Stimulated activated CD8-positive, alpha-beta memory T cell treated with anti-CD3 and anti-CD28 coated beads, Interleukin-4, amount 100 ng/mL, for 48 hours (primary cell): ENCODE measurements at regions not wholly inside any gene's neighbourhood (a gene's known extent, or its start where the extent isn't known, plus 50 kb on each side); places are given as distances from the start of the nearest gene placed in this dataset.
"Not testable (repeated sequence)": the region's sequence is repeated elsewhere in the genome, so short reads cannot be mapped to it uniquely, and the experiment has no call there.

Experiments
- DNase-seq: peaks from one replicate; pipeline ENCODE4 v3.0.0-alpha.2; 2020

DNA sequence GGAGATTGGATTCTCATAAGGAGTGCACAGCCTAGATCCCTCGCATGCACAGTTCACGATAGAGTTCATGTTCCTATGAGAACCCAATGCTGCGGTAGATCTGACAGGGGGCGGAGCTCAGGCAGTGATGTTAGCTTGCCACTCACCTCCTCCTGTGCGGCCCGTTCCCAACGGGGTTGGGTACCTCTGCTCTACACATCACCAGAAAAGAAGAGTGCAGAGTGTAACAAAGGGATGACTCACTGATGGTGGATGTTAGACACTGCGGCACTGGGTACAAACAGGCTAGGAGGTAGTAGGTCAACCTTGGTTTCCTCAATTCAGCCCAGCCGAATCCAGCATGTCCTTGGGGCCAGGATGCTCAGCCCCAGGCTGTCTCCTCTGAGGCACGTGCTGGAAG lies 66.8 kb upstream of the CHST15 start:
- no peak for DNase-seq

DNA sequence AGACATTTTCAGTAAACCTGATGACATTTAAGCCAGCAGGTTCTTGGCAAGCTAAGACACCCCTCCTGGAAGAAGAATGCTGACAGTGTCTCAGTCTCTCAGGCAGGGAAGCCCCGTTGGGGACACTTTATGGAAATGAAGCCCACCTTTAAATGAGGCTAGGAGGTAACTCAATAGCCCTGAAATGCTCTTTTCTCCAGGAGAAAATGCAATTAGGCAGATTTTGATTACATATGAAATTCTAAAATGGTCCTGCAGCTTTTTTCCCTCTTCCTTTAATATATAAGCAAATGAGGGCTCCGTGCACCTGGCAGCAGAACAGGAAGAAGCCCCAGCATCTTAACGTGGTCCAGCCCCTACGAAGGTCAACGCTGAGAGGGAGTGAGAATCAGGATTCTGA lies 65.8 kb upstream of the CHST15 start:
- no peak for DNase-seq

DNA sequence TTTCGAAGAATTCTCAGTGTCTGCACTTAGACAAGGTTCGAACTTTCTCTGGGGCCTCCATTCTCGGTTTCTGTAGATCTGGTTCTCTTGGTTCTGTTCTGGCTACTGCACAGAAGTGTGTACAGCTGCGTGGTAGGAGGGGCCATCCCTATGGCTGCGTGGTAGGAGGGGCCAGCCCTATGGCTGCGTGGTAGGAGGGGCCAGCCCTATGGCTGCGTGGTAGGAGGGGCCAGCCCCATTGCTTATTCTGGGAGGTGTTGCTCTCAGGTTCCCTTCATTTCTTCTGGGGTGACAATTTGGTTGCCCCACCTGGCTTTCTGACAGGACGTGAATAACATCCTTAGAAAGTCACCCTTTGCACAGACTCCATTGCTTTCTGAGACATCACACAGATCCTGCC lies 65.2 kb upstream of the CHST15 start:
- DNase-seq = no peak

DNA sequence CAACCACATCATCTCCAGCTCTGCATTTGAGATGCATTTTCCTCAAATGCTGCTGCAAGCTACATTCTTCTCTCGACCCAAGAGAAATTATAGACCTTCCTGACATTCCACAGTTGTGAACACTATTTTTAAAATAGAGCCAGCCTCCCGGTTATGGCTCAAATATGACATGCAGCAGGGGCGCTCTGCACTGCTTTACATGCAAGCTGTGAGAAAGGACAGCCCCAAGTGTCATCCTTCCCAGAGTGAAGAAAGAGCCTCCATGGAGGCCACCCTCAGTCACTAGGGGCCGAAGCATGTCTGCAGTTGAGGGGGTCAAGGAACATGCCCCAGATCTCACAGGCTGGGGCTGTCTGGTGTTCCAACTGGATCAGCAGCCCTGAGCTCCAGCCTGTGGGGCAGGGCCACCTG lies 63.9 kb upstream of the CHST15 start:
- DNase-seq = no peak

GRCh38 chr10:124156524-124157260 lies 63.3 kb upstream of the CHST15 start:
- no peak for DNase-seq

- DNase-seq = no peak
Measured at GRCh38 chr10:124155781-124156435, 62.5 kb upstream of the CHST15 start.

DNA sequence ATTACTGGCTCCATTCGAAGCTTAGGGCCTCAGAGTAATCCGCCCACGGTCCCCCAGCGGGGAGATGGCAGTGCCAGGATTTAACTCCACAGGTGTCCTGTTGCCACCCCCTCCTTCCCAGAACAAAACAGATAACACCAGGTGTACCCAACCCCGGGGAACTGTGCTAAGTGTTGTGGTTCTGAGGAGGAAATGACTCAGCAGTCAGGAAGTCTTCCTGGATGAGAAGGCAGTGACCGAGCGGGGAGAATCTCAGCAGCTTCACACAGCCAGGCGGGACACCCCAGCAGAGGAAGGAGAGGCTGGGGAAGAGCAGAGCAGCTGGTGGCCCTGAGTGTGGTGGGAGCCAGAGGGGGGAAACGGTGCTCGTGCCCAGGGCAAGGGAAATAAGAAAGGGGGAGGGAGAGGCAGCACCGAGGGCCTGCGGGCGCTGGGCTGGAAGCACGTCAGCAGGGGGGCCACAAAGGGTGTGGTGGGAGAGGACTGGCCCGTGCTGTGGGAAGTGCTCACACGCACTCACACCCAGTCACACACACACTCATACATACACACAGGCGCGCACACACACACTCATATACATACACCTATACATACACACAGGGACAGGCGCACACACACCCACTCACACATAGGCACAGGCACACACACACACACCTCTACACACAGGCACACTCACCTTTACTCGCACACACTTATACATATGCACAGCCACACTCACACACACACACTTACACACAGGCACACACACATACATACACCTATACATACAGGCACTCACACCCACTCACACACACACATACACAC lies 59.8 kb upstream of the CHST15 start:
- DNase-seq = peak; percentile 60

DNA sequence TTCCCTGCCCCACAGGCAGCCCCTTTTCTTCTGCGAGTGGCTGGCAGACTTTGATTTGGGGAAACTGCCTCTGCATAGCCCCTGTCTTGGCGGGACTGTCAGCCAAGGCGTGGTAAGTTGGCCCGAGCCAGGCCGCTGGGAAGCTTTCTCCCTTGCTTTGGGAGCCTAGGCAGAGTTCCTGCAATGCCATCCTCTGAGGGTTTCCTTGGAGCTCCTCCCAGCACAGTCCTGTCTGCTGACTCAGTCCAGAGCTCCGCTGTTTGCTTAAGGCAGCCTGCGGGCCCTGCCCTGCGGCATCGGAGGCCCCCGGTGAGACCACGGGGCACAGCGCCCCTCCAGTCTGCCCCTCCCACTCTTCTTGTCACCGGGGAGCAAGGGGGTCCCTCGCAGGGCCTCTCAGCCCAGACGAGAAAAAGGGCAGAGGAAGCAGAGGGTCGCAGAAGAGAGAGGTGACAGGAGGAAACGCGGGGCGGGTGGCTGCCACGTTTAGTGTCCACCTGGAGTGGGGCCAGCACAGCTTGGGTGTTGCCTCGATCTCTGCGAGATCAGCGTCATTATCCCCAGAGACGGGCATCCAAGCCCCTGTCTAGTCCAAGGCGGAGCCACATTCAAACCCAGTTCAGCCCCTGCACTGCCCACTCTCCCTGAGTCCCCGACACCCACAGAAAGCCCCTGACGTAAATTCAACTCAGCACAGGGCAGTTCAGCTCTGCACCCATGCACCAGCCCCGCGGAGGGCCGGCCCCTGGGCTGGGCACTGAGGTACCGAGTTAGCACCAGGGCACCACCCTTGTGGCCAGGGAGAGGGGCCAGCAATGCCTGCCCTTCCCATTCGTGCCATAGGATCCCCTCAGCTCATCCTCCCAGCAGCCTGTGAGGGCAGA lies 59.0 kb upstream of the CHST15 start:
- DNase-seq = no peak

DNA sequence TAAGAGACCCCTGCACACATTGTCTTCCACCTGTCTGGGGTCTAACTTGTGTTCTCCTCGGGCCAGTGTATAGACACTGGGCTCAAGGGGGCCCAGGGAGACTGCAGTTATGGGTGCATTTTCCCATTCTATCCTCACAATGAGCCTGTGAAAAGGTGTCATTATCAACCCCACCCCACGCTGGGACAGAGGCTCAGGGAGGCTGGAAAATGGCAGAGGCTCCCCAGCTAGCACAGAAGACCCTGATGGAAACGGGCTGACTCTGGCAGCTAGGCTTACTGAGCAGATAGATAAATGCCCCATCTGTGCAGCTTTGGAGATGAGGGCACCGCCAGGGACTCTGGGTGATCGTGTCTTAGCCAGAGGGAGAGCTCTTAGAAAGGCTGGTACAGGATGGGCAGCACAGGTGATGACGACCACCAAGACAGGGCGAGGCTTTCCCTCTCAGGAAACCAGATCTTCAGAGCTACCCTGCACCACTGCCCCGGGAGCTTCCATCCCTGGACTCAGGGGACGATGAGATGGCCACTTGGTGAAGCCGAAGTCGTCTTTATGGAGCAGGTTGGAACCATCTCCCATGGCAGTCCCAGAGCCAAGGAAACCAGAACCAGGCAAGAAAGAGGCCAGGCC lies 58.2 kb upstream of the CHST15 start:
- DNase-seq = no peak

GRCh38 chr10:124150807-124151417 lies 57.5 kb upstream of the CHST15 start:
- no peak for DNase-seq

- DNase-seq = no peak
Measured at GRCh38 chr10:124150189-124150806, 56.9 kb upstream of the CHST15 start.

DNA sequence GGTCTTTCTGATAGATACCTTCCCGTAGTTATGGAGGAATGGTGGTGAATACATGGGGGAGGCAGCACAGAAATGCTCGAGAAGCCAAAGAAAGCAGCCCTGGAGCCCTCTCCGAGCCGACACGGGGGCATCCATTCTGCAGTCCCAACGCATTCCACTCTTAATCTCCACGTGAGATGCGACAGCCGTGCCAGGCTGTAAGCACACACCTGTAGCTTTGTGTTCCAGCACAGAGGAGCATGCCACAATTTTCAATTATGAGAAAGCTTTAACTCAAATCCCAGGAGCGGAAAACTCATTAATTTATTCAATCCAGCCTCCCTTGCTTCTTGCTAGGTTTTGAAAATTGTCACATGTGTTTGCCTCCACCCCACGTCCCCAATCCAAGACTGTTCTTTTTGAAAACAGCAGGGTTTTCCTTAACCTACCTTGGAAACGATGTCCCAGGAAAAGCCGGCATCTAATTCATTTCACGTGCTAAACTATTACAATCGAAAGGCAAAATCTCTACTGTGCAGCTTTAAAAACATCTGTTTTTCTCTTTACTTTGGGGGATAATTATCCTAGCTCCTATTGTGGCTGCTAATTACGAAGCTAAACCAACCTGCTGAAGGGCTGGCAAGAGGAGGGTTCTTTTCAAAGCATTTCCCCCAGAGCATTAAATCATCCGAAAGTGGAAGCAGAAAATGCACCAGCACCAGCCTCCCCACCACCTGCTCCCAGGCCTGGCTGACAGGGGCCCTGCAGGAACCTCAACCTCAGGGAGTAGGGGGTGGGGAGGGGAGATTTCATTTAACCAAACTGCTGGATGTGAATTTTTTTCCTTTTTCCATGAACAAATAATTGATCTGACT lies 56.0 kb upstream of the CHST15 start:
- DNase-seq = no peak

DNA sequence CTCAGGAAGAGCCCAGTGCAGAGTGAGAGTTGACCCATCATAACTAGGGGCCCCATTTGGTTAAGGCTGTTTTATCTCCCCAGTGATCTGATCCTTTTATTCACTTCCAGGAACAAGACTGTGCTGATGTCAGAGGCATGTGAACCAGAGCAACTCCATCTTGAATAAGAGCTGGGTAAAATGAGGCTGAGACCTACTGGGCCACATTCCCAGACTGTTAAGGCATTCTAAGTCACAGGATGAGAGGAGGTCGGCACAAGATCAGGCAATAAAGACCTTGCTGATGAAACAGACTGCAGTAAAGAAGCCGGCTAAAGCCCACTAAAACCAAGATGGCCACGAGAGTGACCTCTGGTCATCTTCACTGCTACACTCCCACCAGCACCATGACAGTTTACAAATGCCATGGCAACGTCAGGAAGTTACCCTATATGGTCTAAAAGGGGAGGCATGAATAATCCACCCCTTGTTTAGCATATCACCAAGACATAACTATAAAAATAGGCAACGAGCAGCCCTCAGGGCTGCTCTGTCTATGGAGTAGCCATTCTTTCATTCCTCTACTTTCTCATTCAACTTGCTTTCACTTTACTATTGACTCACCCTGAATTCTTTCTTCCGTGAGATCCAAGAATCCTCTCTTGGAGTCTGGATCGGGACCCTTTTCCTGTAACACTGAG lies 55.3 kb upstream of the CHST15 start:
- not testable (repeated sequence) for DNase-seq

GRCh38 chr10:124146483-124146882 lies 53.1 kb upstream of the CHST15 start:
- DNase-seq = no peak

DNA sequence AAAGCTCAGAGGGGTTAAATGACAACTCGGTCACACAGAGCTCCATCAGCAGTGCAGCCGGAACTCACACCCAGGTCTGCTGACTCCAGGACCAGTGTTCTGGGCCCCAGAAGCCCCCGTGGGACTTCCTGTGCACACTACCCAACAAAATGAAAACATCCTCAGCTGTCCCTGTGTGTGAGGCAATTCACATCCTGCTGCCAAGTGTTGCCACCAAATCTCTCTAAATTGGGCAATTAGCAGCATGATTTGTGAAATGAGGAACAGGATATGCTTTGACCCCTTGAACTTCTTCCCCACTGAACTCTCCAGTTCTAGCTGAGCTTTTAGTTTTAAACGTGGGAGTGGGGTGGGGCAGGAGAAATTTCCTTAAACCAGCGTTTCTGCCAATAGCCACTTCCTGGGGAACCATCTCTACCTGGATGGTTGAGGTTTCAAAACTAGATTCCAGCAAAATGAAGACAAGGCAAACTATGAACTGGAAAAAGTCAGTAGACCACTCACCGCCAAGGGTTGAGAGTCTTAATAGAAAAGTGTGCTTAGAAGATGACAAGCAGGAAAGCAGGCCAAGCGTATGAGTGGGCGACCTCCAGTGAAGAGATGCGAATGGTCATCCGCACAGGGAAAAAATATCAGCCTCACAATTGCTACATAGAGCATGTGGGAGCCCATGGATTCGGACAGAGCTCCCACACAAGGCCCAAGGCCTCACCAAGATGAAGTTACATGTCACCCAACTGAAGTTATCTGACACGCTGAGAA lies 51.9 kb upstream of the CHST15 start:
- DNase-seq = no peak

DNA sequence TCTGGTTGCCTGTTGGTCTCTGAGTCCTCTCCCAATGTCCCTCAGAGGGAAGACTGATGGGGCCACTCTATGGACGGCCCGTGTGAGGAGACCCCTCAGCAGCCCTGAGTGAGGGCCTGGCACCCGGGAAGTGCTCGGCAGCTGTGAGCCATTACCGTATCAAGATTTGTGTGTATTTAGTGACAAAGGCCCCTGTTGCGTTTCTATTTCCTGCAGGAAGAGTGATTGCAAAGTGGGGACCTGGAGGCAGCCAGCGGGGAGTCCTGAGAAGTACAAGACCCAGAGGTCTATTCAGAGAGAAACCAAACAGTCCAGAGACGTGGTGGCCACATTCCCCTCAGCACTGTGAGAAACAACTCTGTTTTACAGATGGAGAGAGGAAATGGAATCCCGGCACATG lies 51.1 kb upstream of the CHST15 start:
- DNase-seq = no peak

- no peak for DNase-seq
Measured at GRCh38 chr10:124143721-124144120, 50.3 kb upstream of the CHST15 start.
